IMR-90 (cell line): ENCODE measurements at regions not wholly inside any gene's neighbourhood (a gene's known extent, or its start where the extent isn't known, plus 50 kb on each side); places are given as distances from the start of the nearest gene placed in this dataset.

Experiments used
- ATAC-seq: fragments of 200-7000 bp; cut with Tn5 transposase; 2 replicates; pipeline ENCODE4 v1.9.1; 2020; ENCODE audit warnings: low read depth, mild to moderate bottlenecking, moderate library complexity
- BruUV-seq: library from RNA; stranded (reverse); fragments of 400-500 nt; replicated peaks from 2 replicates; lab custom pipeline; 2021; lab: Mats Ljungman, UMichigan
- CTCF ChIA-PET: fragments of 300-600 bp; formaldehyde crosslinking; extraction: SDS; loops from one replicate; lab custom pipeline; 2021; ENCODE audit warnings: antibody characterized with exemption; lab: Yijun Ruan, JAX
- POLR2A ChIA-PET: fragments of 300-600 bp; sonication (Branson Sonifier 250); formaldehyde crosslinking; loops from one replicate; lab custom pipeline; 2022; ENCODE audit warnings: antibody characterized with exemption; ENCODE audit not compliant: unreplicated experiment; lab: Charles Lee
- DNase-seq: peaks from one replicate; pipeline ENCODE4 v3.0.0; 2013
- H2AFZ ChIP-seq: replicated peaks from 2 replicates; pipeline ENCODE3; 2013; ENCODE audit warnings: low read length, mild to moderate bottlenecking; ENCODE audit not compliant: poor library complexity
- H2AK5ac ChIP-seq: 2 replicates; pipeline ENCODE4 v1.6.1; 2013; ENCODE audit warnings: low read depth, low read length, inconsistent platforms
- H2AK9ac ChIP-seq: replicated peaks from 2 replicates; pipeline ENCODE3; 2013; ENCODE audit warnings: mild to moderate bottlenecking, low read depth, low read length, moderate library complexity; ENCODE audit not compliant: poor library complexity
- H2BK120ac ChIP-seq: 2 replicates; pipeline ENCODE4 v1.6.1; 2013; ENCODE audit warnings: low read depth, low read length, inconsistent platforms
- H2BK15ac ChIP-seq: 3 replicates; pipeline ENCODE4 v1.6.1; 2013; ENCODE audit warnings: low read depth, low read length, inconsistent platforms
- H2BK20ac ChIP-seq: 2 replicates; pipeline ENCODE4 v1.6.1; 2013; ENCODE audit warnings: low read depth, mild to moderate bottlenecking, inconsistent platforms, low read length, moderate library complexity
- H2BK5ac ChIP-seq: 2 replicates; pipeline ENCODE4 v1.6.1; 2013; ENCODE audit warnings: mild to moderate bottlenecking, low read depth, low read length, inconsistent platforms; ENCODE audit not compliant: poor library complexity, severe bottlenecking
- H3K14ac ChIP-seq: replicated peaks from 2 replicates; pipeline ENCODE4 v1.6.1; 2013; ENCODE audit warnings: low read depth, low read length, inconsistent platforms
- H3K18ac ChIP-seq: 2 replicates; pipeline ENCODE4 v1.6.1; 2013; ENCODE audit warnings: low read depth, low read length, control low read depth
- H3K23ac ChIP-seq: 2 replicates; pipeline ENCODE4 v1.6.1; 2013; ENCODE audit warnings: low read depth, low read length, inconsistent platforms
- H3K27ac ChIP-seq: 2 replicates; pipeline ENCODE4 v1.5.1; 2013; ENCODE audit warnings: mild to moderate bottlenecking, control low read depth, low read length; ENCODE audit not compliant: insufficient read depth
- H3K27me3 ChIP-seq: 2 replicates; pipeline ENCODE4 v1.6.1; 2013; ENCODE audit warnings: low read length; ENCODE audit not compliant: control insufficient read depth, insufficient read depth
- H3K36me3 ChIP-seq: 2 replicates; pipeline ENCODE4 v1.6.1; 2013; ENCODE audit warnings: low read length, mixed read lengths; ENCODE audit not compliant: control insufficient read depth, insufficient read depth
- H3K4ac ChIP-seq: 2 replicates; pipeline ENCODE4 v1.6.1; 2013; ENCODE audit warnings: low read depth, low read length, inconsistent platforms
- H3K4me1 ChIP-seq: 2 replicates; pipeline ENCODE4 v1.6.1; 2013; ENCODE audit warnings: low read length, mixed read lengths; ENCODE audit not compliant: control insufficient read depth, insufficient read depth
- H3K4me2 ChIP-seq: 2 replicates; pipeline ENCODE4 v1.6.1; 2013; ENCODE audit warnings: low read depth, mild to moderate bottlenecking, control low read depth, low read length, moderate library complexity
- H3K4me3 ChIP-seq: 2 replicates; pipeline ENCODE4 v1.5.1; 2013; ENCODE audit warnings: low read depth, mild to moderate bottlenecking, control low read depth, low read length, moderate library complexity; ENCODE audit not compliant: insufficient read depth
- H3K56ac ChIP-seq: 2 replicates; pipeline ENCODE4 v1.6.1; 2013; ENCODE audit warnings: low read length, inconsistent platforms; ENCODE audit not compliant: insufficient read depth; ENCODE audit errors: extremely low read depth
- H3K79me1 ChIP-seq, 2 experiments: 2 replicates each; pipeline ENCODE4 v1.6.1; 2013; ENCODE audit warnings: low read length in 2 of 2, inconsistent platforms in 1 of 2, low read depth in 1 of 2
- H3K9ac ChIP-seq: 2 replicates; pipeline ENCODE4 v1.6.1; 2013; ENCODE audit warnings: low read depth, low read length, control low read depth
- H3K9me1 ChIP-seq: 2 replicates; pipeline ENCODE4 v1.6.1; 2013; ENCODE audit warnings: low read length, inconsistent platforms; ENCODE audit not compliant: insufficient read depth
- H3K9me3 ChIP-seq: 2 replicates; pipeline ENCODE4 v1.6.1; 2013; ENCODE audit warnings: low read length; ENCODE audit not compliant: control insufficient read depth, insufficient read depth
- H4K20me1 ChIP-seq: 2 replicates; pipeline ENCODE4 v1.6.1; 2013; ENCODE audit warnings: low read length, inconsistent platforms; ENCODE audit not compliant: insufficient read depth
- H4K5ac ChIP-seq: 2 replicates; pipeline ENCODE4 v1.6.1; 2013; ENCODE audit warnings: mild to moderate bottlenecking, low read depth, low read length, control low read depth
- H4K8ac ChIP-seq, 2 experiments: 2 replicates each; pipeline ENCODE4 v1.6.1; 2013; ENCODE audit warnings: low read depth in 2 of 2, low read length in 2 of 2, control low read depth in 1 of 2, inconsistent platforms in 1 of 2
- H4K91ac ChIP-seq: 2 replicates; pipeline ENCODE4 v1.6.1; 2013; ENCODE audit warnings: low read depth, low read length, inconsistent platforms; ENCODE audit not compliant: insufficient read depth
- BHLHE40 ChIP-seq: fragments of 150-350 bp; IDR thresholded peaks from 2 replicates; pipeline ENCODE4 v1.6.1; 2016; ENCODE audit warnings: mild to moderate bottlenecking, low read depth, low read length
- CEBPB ChIP-seq: IDR thresholded peaks from 2 replicates; pipeline ENCODE4 v1.6.1; 2012; ENCODE audit warnings: low read depth, low read length, improper control_type of control experiment
- CHD1 ChIP-seq: IDR thresholded peaks from 2 replicates; pipeline ENCODE4 v1.6.1; 2012; ENCODE audit warnings: low read depth, low read length, improper control_type of control experiment
- CTCF ChIP-seq: conservative IDR thresholded peaks from 2 replicates; pipeline ENCODE4 v1.5.1; 2012; ENCODE audit warnings: mild to moderate bottlenecking, low read depth, low read length, improper control_type of control experiment
- ELK1 ChIP-seq: fragments of 150-350 bp; IDR thresholded peaks from 2 replicates; pipeline ENCODE4 v1.6.1; 2016; ENCODE audit warnings: low read depth, mild to moderate bottlenecking, low read length, moderate library complexity, borderline replicate concordance
- FOS ChIP-seq: fragments of 150-350 bp; IDR thresholded peaks from 2 replicates; pipeline ENCODE4 v1.6.1; 2016; ENCODE audit warnings: low read depth, low read length
- MAFK ChIP-seq: IDR thresholded peaks from 2 replicates; pipeline ENCODE4 v1.6.1; 2012; ENCODE audit warnings: low read depth, low read length, improper control_type of control experiment
- MAZ ChIP-seq: IDR thresholded peaks from 2 replicates; pipeline ENCODE4 v1.6.1; 2012; ENCODE audit warnings: low read depth, mild to moderate bottlenecking, low read length, improper control_type of control experiment, moderate library complexity, borderline replicate concordance
- MXI1 ChIP-seq: IDR thresholded peaks from 2 replicates; pipeline ENCODE4 v1.6.1; 2012; ENCODE audit warnings: low read depth, mild to moderate bottlenecking, low read length, moderate library complexity, borderline replicate concordance
- NFE2L2 ChIP-seq: fragments of 150-350 bp; IDR thresholded peaks from 2 replicates; pipeline ENCODE4 v1.6.1; 2016; ENCODE audit warnings: low read depth, mild to moderate bottlenecking, low read length
- POLR2A ChIP-seq: IDR thresholded peaks from 2 replicates; pipeline ENCODE4 v1.6.1; 2012; ENCODE audit warnings: mild to moderate bottlenecking, low read depth, low read length
- RAD21 ChIP-seq: IDR thresholded peaks from 2 replicates; pipeline ENCODE4 v1.6.1; 2012; ENCODE audit warnings: low read length, improper control_type of control experiment
- RCOR1 ChIP-seq: IDR thresholded peaks from 2 replicates; pipeline ENCODE4 v1.6.1; 2012; ENCODE audit warnings: mild to moderate bottlenecking, low read length, improper control_type of control experiment; ENCODE audit not compliant: insufficient replicate concordance
- RFX5 ChIP-seq: IDR thresholded peaks from 2 replicates; pipeline ENCODE4 v1.8.0; 2012; ENCODE audit warnings: low read depth, mild to moderate bottlenecking, low read length, moderate library complexity
- SMC3 ChIP-seq: fragments of 150-350 bp; IDR thresholded peaks from 2 replicates; pipeline ENCODE4 v1.6.1; 2016; ENCODE audit warnings: low read depth, mild to moderate bottlenecking, antibody characterized with exemption, low read length, moderate library complexity
- USF2 ChIP-seq: fragments of 150-350 bp; IDR thresholded peaks from 2 replicates; pipeline ENCODE4 v1.6.1; 2017; ENCODE audit warnings: mild to moderate bottlenecking, antibody characterized with exemption, low read length, low read depth
- WGBS, 2 experiments: methylation state at CpG; one replicate each; pipeline versions ENCODE4 v1.1.5 to v1.1.7; 2013; ENCODE audit warnings: missing lambda C conversion rate in 2 of 2; ENCODE audit not compliant: insufficient read length in 1 of 2; ENCODE audit errors: extremely low coverage in 2 of 2; 5-methylcytosine and 5-hydroxymethylcytosine counted together
- dilution Hi-C: fragments of 300-500 bp; cut with HindIII; formaldehyde crosslinking; loops from one replicate; pipeline ENCODE4 v1.14.3; 2018; ENCODE audit warnings: low sequenced_read_pairs; ENCODE audit not compliant: unreplicated experiment
- in situ Hi-C: fragments of 300-500 bp; cut with MboI; formaldehyde crosslinking; loops from 3 replicates; pipeline ENCODE4 v1.14.3; 2019; ENCODE audit warnings: low sequenced_read_pairs, inconsistent platforms, mixed read lengths
- intact Hi-C: fragments of 100-400 bp; cut with micrococcal nuclease; formaldehyde crosslinking; loops from 2 replicates; pipeline ENCODE4 v1.10.0; 2022

- Histone ChIP-seq H3K27ac (no peak overlapping the region), H3K36me3 (no peaks in the 10 kb centered on the region), H3K9me3 (no peaks in the 10 kb centered on the region), H2AK9ac (no peak overlapping the region), H3K9ac (no peak overlapping the region), H3K27me3 (no peaks in the 10 kb centered on the region), H4K20me1 (no peaks in the 10 kb centered on the region), H2BK15ac (no peak overlapping the region), H3K56ac (no peak overlapping the region), H4K8ac (no peak overlapping the region), H2BK5ac (no peak overlapping the region), H3K9me1 (no peaks in the 10 kb centered on the region), H3K79me1 (no peaks in the 10 kb centered on the region), H3K4ac (no peak overlapping the region), H2AK5ac (no peak overlapping the region), H3K4me2 (no peak overlapping the region), H3K18ac (no peak overlapping the region), H3K14ac (no peak overlapping the region), H4K5ac (no peak overlapping the region), H3K23ac (no peak overlapping the region), H2BK120ac (no peak overlapping the region), H2AFZ (no peak overlapping the region), H3K4me3 (no peak overlapping the region), H4K91ac (no peak overlapping the region), H3K4me1 (no peaks in the 10 kb centered on the region), H2BK20ac (no peak overlapping the region)
- WGBS, 2 experiments, result 80% methylated on average over 1 of the region's 1 CpG; no CpG with 5 or more reads in 1 of the 2 experiments
- dilution Hi-C loops (no loop called here), in situ Hi-C loops (no loop called here), intact Hi-C loops (no loop called here)
- TF ChIP-seq CHD1 (no peak), CEBPB (no peak), CTCF (no peak), BHLHE40 (no peak), MAZ (no peak), NFE2L2 (no peak), POLR2A (no peak), RAD21 (no peak), RCOR1 (no peak), FOS (no peak), USF2 (no peak), MAFK (no peak), MXI1 (no peak), ELK1 (no peak), SMC3 (no peak), RFX5 (no peak)
- ChIA-PET POLR2A (no interaction called here), CTCF (no interaction called here)
- DNase-seq (no peak), ATAC-seq (no peak)
- BruUV-seq, result no TSS peak
These were observed 141.9 kb downstream of the ZNF281 start for GRCh38 chr1:200267937-200268336.
